ENCODE measurements at regions not wholly inside any gene's neighbourhood (a gene's known extent, or its start where the extent isn't known, plus 50 kb on each side); places are given as distances from the start of the nearest gene placed in this dataset.

GRCh38 chr5:110161162-110161561 lies 471.4 kb downstream of the MAN2A1 start:
- Histone ChIP-seq H3K4me2 (ENCODE audit: low read length) (no peak overlapping the region), H3K4me3 (replicated peaks in 1 of 2; ENCODE audit: low read depth in 1 of 2, low read length in 2 of 2) (no peak overlapping the region), H3K9me3 (ENCODE audit: control insufficient read depth in 1 of 2, insufficient read depth in 1 of 2, low read depth in 1 of 2, low read length in 2 of 2) (no peaks in the 10 kb centered on the region; a peak in 1 of 4 replicates), H3K4me1 (ENCODE audit: control insufficient read depth in 1 of 2, insufficient read depth in 2 of 2, low read length in 2 of 2) (no peaks in the 10 kb centered on the region), H3K9ac (ENCODE audit: low read length) (no peak overlapping the region), H3K36me3 (ENCODE audit: control insufficient read depth in 1 of 2, insufficient read depth in 2 of 2, low read length in 2 of 2) (no peaks in the 10 kb centered on the region), H2AFZ (ENCODE audit: low read depth, low read length, poor library complexity, severe bottlenecking) (no peak overlapping the region), H3K79me2 (ENCODE audit: insufficient read depth, low read length) (no peaks in the 10 kb centered on the region), H4K20me1 (ENCODE audit: insufficient read depth) (no peaks in the 10 kb centered on the region), H3K9me2 (ENCODE audit: insufficient read depth) (no peaks in the 10 kb centered on the region), H3K27ac (ENCODE audit: low read depth, low read length) (no peak overlapping the region), H3K27me3 (ENCODE audit: insufficient read depth, low read length) (no peaks in the 10 kb centered on the region)
- ChIA-PET POLR2A (no interaction called here), RAD21 (ENCODE audit: low non-redundant PET in 1 of 2, low total read pairs in 2 of 2, uncharacterized antibody in 2 of 2, unreplicated experiment in 2 of 2) (no interaction called here), CTCF (no interaction called here)
- intact Hi-C loops (cut with micrococcal nuclease): no loop called here
- no peak for TF ChIP-seq CBX3 (IDR thresholded peaks at IDR 0.05; ENCODE audit: low read depth)
- no peak for TF ChIP-seq POLR2A (IDR thresholded peaks at IDR 0.05; ENCODE audit: borderline replicate concordance, extremely low read depth, insufficient read depth, insufficient read length)
- TF ChIP-seq JUND (IDR thresholded peaks at IDR 0.05): no peak
- TF ChIP-seq CEBPB (IDR thresholded peaks at IDR 0.05; ENCODE audit: low read depth): no peak
- TF ChIP-seq CTCF (IDR thresholded peaks at IDR 0.05 in 2 of 3, conservative IDR thresholded peaks at IDR 0.05 in 1 of 3; ENCODE audit: borderline replicate concordance in 1 of 3, insufficient read depth in 1 of 3, low read depth in 2 of 3, low read length in 2 of 3): no peak
- TF ChIP-seq POLR2AphosphoS5 (IDR thresholded peaks at IDR 0.05; ENCODE audit: low read depth, low read length): no peak
- no peak for TF ChIP-seq REST (IDR thresholded peaks at IDR 0.05; ENCODE audit: low read depth)
- no peak for TF ChIP-seq RAD21 (IDR thresholded peaks at IDR 0.05; ENCODE audit: low read depth)
- TF ChIP-seq SIN3A (IDR thresholded peaks at IDR 0.05; ENCODE audit: low read depth): no peak
- BruUV-seq (replicated peaks): no TSS peak
- no peak for DNase-seq (ENCODE audit: low read depth, low spot score)
- no peak for ATAC-seq
